H9 (cell line): ENCODE measurements at regions not wholly inside any gene's neighbourhood (a gene's known extent, or its start where the extent isn't known, plus 50 kb on each side); places are given as distances from the start of the nearest gene placed in this dataset.
A peak's percentile ranks its signal among the peaks of the same experiment; 100 is the strongest.

Source experiments
- DNase-seq: peaks from one replicate; pipeline ENCODE4 v3.0.0-alpha.2; 2017
- H2AFZ ChIP-seq: one replicate; pipeline ENCODE4 v1.6.1; 2013; ENCODE audit warnings: mild to moderate bottlenecking, low read length, control low read depth, moderate library complexity
- H2AK5ac ChIP-seq: 2 replicates; pipeline ENCODE4 v1.6.1; 2013; ENCODE audit warnings: low read length, control low read depth, mixed read lengths; ENCODE audit not compliant: insufficient read length
- H2BK120ac ChIP-seq: one replicate; pipeline ENCODE4 v1.6.1; 2013; ENCODE audit warnings: low read depth, mild to moderate bottlenecking, low read length, control low read depth, inconsistent platforms; ENCODE audit not compliant: poor library complexity, severe bottlenecking
- H2BK12ac ChIP-seq: 2 replicates; pipeline ENCODE4 v1.6.1; 2013; ENCODE audit warnings: low read length, control low read depth, mixed read lengths, low read depth; ENCODE audit not compliant: insufficient read length
- H2BK15ac ChIP-seq: 2 replicates; pipeline ENCODE4 v1.6.1; 2013; ENCODE audit warnings: low read depth, low read length, control low read depth
- H2BK20ac ChIP-seq: one replicate; pipeline ENCODE4 v1.6.1; 2013; ENCODE audit warnings: low read depth, mild to moderate bottlenecking, low read length, control low read depth, inconsistent platforms; ENCODE audit not compliant: poor library complexity, severe bottlenecking
- H2BK5ac ChIP-seq: 2 replicates; pipeline ENCODE4 v1.6.1; 2013; ENCODE audit warnings: low read length, control low read depth, mixed read lengths; ENCODE audit not compliant: insufficient read length
- H3K14ac ChIP-seq: 2 replicates; pipeline ENCODE4 v1.6.1; 2013; ENCODE audit warnings: low read length, control low read depth; ENCODE audit not compliant: insufficient read depth
- H3K18ac ChIP-seq: 2 replicates; pipeline ENCODE4 v1.6.1; 2013; ENCODE audit warnings: low read depth, mild to moderate bottlenecking, mixed read lengths, low read length, control low read depth; ENCODE audit not compliant: insufficient read length
- H3K23ac ChIP-seq: 2 replicates; pipeline ENCODE4 v1.6.1; 2013; ENCODE audit warnings: low read length, control low read depth, mixed read lengths, low read depth; ENCODE audit not compliant: insufficient read length
- H3K23me2 ChIP-seq: 2 replicates; pipeline ENCODE4 v1.6.1; 2013; ENCODE audit warnings: low read depth, mild to moderate bottlenecking, mixed read lengths, low read length, control low read depth; ENCODE audit not compliant: insufficient read length, poor library complexity, severe bottlenecking
- H3K27ac ChIP-seq: 2 replicates; pipeline ENCODE4 v1.5.1; 2013; ENCODE audit warnings: low read length, control low read depth, mixed read lengths, low read depth; ENCODE audit not compliant: insufficient read length
- H3K27me3 ChIP-seq: 2 replicates; pipeline ENCODE4 v1.6.1; 2013; ENCODE audit warnings: low read length, control low read depth, inconsistent platforms; ENCODE audit not compliant: insufficient read depth
- H3K4ac ChIP-seq: 2 replicates; pipeline ENCODE4 v1.6.1; 2013; ENCODE audit warnings: low read depth, mild to moderate bottlenecking, control low read depth, inconsistent platforms, low read length, moderate library complexity
- H3K4me1 ChIP-seq: 2 replicates; pipeline ENCODE4 v1.6.1; 2013; ENCODE audit warnings: low read length, control low read depth, inconsistent platforms; ENCODE audit not compliant: insufficient read depth
- H3K4me2 ChIP-seq: 2 replicates; pipeline ENCODE4 v1.6.1; 2013; ENCODE audit warnings: low read length, control low read depth, mixed read lengths; ENCODE audit not compliant: insufficient read length, insufficient read depth
- H3K56ac ChIP-seq: 2 replicates; pipeline ENCODE4 v1.6.1; 2013; ENCODE audit warnings: low read depth, mild to moderate bottlenecking, mixed read lengths, low read length, control low read depth; ENCODE audit not compliant: insufficient read length
- H3K79me1 ChIP-seq: 2 replicates; pipeline ENCODE4 v1.6.1; 2013; ENCODE audit warnings: low read depth, mild to moderate bottlenecking, moderate library complexity, low read length, control low read depth, inconsistent platforms; ENCODE audit not compliant: insufficient read depth, poor library complexity, severe bottlenecking
- H3K79me2 ChIP-seq: 2 replicates; pipeline ENCODE4 v1.6.1; 2013; ENCODE audit warnings: low read length, control low read depth, inconsistent platforms; ENCODE audit not compliant: insufficient read depth
- H3K9ac ChIP-seq: 2 replicates; pipeline ENCODE4 v1.6.1; 2013; ENCODE audit warnings: low read length, control low read depth, mixed read lengths; ENCODE audit not compliant: insufficient read length; ENCODE audit errors: extremely low read depth
- H3K9me3 ChIP-seq: one replicate; pipeline ENCODE4 v1.6.1; 2013; ENCODE audit warnings: low read depth, low read length, inconsistent platforms; ENCODE audit not compliant: control insufficient read depth
- H3T11ph ChIP-seq: one replicate; pipeline ENCODE4 v1.6.1; 2013; ENCODE audit warnings: mild to moderate bottlenecking, low read length, control low read depth, inconsistent platforms
- H4K20me1 ChIP-seq: one replicate; pipeline ENCODE4 v1.6.1; 2013; ENCODE audit not compliant: control insufficient read depth, insufficient read length, insufficient read depth
- H4K5ac ChIP-seq: 2 replicates; pipeline ENCODE4 v1.6.1; 2013; ENCODE audit warnings: low read depth, mild to moderate bottlenecking, mixed read lengths, low read length, control low read depth; ENCODE audit not compliant: insufficient read length
- H4K8ac ChIP-seq: replicated peaks from 2 replicates; pipeline ENCODE4 v1.6.1; 2013; ENCODE audit warnings: low read length, control low read depth, mixed read lengths, low read depth; ENCODE audit not compliant: insufficient read length
- H4K91ac ChIP-seq: 2 replicates; pipeline ENCODE4 v1.6.1; 2013; ENCODE audit warnings: low read depth, mild to moderate bottlenecking, moderate library complexity, mixed read lengths, low read length, control low read depth; ENCODE audit not compliant: insufficient read length
- H3K27ac Mint-ChIP-seq, 3 experiments: 2 replicates in 2 of 3; 3 replicates in 1 of 3; pipeline ENCODE4 v1.8.0; 2020 to 2021; ENCODE audit warnings: mixed read lengths in 3 of 3, mild to moderate bottlenecking in 1 of 3, moderate library complexity in 1 of 3
- H3K27me3 Mint-ChIP-seq: 2 replicates; pipeline ENCODE4 v1.8.0; 2021; ENCODE audit warnings: low read depth, mild to moderate bottlenecking, moderate library complexity, mixed read lengths
- H3K36me3 Mint-ChIP-seq, 3 experiments: 2 replicates in 2 of 3; 3 replicates in 1 of 3; pipeline ENCODE4 v1.8.0; 2020 to 2021; ENCODE audit warnings: low read depth in 3 of 3, mixed read lengths in 3 of 3; ENCODE audit not compliant: insufficient read depth in 1 of 3
- H3K4me1 Mint-ChIP-seq, 2 experiments: 2 replicates each; pipeline ENCODE4 v1.8.0; 2020; ENCODE audit warnings: mixed read lengths in 2 of 2
- H3K4me3 Mint-ChIP-seq, 2 experiments: 2 replicates in 1 of 2; 3 replicates in 1 of 2; pipeline ENCODE4 v1.8.0; 2020 to 2021; ENCODE audit warnings: mild to moderate bottlenecking in 2 of 2, mixed read lengths in 2 of 2, moderate library complexity in 1 of 2
- H3K9me3 Mint-ChIP-seq, 2 experiments: 2 replicates in 1 of 2; 3 replicates in 1 of 2; pipeline ENCODE4 v1.8.0; 2020; ENCODE audit warnings: mild to moderate bottlenecking in 2 of 2, mixed read lengths in 2 of 2, moderate library complexity in 1 of 2
- WGBS: extraction: QIAGEN DNeasy Blood & Tissue Kit; methylation state at CpG from one replicate; pipeline ENCODE4 v1.1.7; 2013; ENCODE audit warnings: missing lambda C conversion rate, low lambda C conversion rate, mixed read lengths; ENCODE audit not compliant: insufficient read length; ENCODE audit errors: extremely low coverage; 5-methylcytosine and 5-hydroxymethylcytosine counted together
- TF ChIP-seq, protein P1 (sequence below): fragments of 200-600 bp; sonication (generic); conservative IDR thresholded peaks from 3 replicates; pipeline ENCODE4 v1.8.0; 2021; ENCODE audit warnings: antibody characterized with exemption, mild to moderate bottlenecking

GRCh38 chr2:22970991-22971390 is 414.0 kb upstream of the KLHL29 start:
- peak overlapping the region; percentile 90 to 99 (median 96) for H3K27ac Mint-ChIP-seq
- no peak overlapping the region for H2BK5ac ChIP-seq
- no peak overlapping the region for H4K5ac ChIP-seq
- no peak overlapping the region for H2BK20ac ChIP-seq
- DNase-seq = peak; percentile 55
- H3K36me3 Mint-ChIP-seq = peaks cover 13 to 36% (median 24%) of the 10 kb centered on the region in 3 experiments
- H3K9me3 ChIP-seq = no peaks in the 10 kb centered on the region
- H4K8ac ChIP-seq = no peak overlapping the region
- H3K79me2 ChIP-seq = no peaks in the 10 kb centered on the region
- peaks cover 36 to 37% of the 10 kb centered on the region in 2 experiments for H3K4me1 Mint-ChIP-seq
- H2AK5ac ChIP-seq = peak overlapping the region; percentile 50
- H3K4me1 ChIP-seq = peaks cover 5% of the 10 kb centered on the region; the same call in 1 of the 2 replicates
- H3K79me1 ChIP-seq = no peaks in the 10 kb centered on the region
- H3K27ac ChIP-seq = peak overlapping the region; percentile 98
- peak overlapping the region in 1 of 2 experiments; percentile 58; a peak in 2 of 5 replicates for H3K4me3 Mint-ChIP-seq
- WGBS = no CpG with 5 or more reads among the region's 2 CpGs
- H3T11ph ChIP-seq = no peak overlapping the region
- peaks cover 14 to 24% of the 10 kb centered on the region in 2 experiments for H3K9me3 Mint-ChIP-seq
- no peaks in the 10 kb centered on the region for H3K27me3 ChIP-seq
- peak overlapping the region; percentile 70 for H3K4me2 ChIP-seq
- H2AFZ ChIP-seq = no peak overlapping the region
- H3K23ac ChIP-seq = no peak overlapping the region
- no peak overlapping the region for H3K9ac ChIP-seq
- TF ChIP-seq, protein P1, sequence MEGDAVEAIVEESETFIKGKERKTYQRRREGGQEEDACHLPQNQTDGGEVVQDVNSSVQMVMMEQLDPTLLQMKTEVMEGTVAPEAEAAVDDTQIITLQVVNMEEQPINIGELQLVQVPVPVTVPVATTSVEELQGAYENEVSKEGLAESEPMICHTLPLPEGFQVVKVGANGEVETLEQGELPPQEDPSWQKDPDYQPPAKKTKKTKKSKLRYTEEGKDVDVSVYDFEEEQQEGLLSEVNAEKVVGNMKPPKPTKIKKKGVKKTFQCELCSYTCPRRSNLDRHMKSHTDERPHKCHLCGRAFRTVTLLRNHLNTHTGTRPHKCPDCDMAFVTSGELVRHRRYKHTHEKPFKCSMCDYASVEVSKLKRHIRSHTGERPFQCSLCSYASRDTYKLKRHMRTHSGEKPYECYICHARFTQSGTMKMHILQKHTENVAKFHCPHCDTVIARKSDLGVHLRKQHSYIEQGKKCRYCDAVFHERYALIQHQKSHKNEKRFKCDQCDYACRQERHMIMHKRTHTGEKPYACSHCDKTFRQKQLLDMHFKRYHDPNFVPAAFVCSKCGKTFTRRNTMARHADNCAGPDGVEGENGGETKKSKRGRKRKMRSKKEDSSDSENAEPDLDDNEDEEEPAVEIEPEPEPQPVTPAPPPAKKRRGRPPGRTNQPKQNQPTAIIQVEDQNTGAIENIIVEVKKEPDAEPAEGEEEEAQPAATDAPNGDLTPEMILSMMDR = no peak
- peak overlapping the region; percentile 71; the same call in 1 of the 2 replicates for H3K14ac ChIP-seq
- H3K18ac ChIP-seq = peak overlapping the region; percentile 13
- H4K91ac ChIP-seq = no peak overlapping the region
- no peak overlapping the region for H3K56ac ChIP-seq
- peaks cover 3% of the 10 kb centered on the region for H3K23me2 ChIP-seq
- H3K27me3 Mint-ChIP-seq = no peaks in the 10 kb centered on the region; the same call in 1 of the 2 replicates
- H4K20me1 ChIP-seq = no peaks in the 10 kb centered on the region
- peak overlapping the region; percentile 85 for H2BK120ac ChIP-seq
- no peak overlapping the region for H2BK15ac ChIP-seq
- no peak overlapping the region for H2BK12ac ChIP-seq
- no peak overlapping the region for H3K4ac ChIP-seq
